ENCODE measurements at regions not wholly inside any gene's neighbourhood (a gene's known extent, or its start where the extent isn't known, plus 50 kb on each side); places are given as distances from the start of the nearest gene placed in this dataset.

GRCh38 chr12:87085286-87085685 is 829.1 kb upstream of the MGAT4C start:
- TF ChIP-seq CTCF (IDR thresholded peaks at IDR 0.05): no peak
- TF ChIP-seq EZH2 (IDR thresholded peaks at IDR 0.05; ENCODE audit: borderline replicate concordance, insufficient read depth, low read depth, low read length, poor library complexity, severe bottlenecking): no peak

All from B cell (primary cell).